ENCODE measurements at regions not wholly inside any gene's neighbourhood (a gene's known extent, or its start where the extent isn't known, plus 50 kb on each side); places are given as distances from the start of the nearest gene placed in this dataset.

- WGBS, 3 donors = 48 to 59% (median 57%) methylated on average over 12 of the region's 12 CpGs
- intact Hi-C loops (cut with DNase I) = no loop called here
- no peaks in the 10 kb centered on the region for H3K36me3 ChIP-seq
- H3K27me3 ChIP-seq = no peaks in the 10 kb centered on the region
- TF ChIP-seq POLR2A (IDR thresholded peaks at IDR 0.05) (no peak), CTCF (IDR thresholded peaks at IDR 0.05) (no peak), EP300 (IDR thresholded peaks at IDR 0.05) (no peak)
- no peak overlapping the region for H3K27ac ChIP-seq
- H3K9me3 ChIP-seq = no peaks in the 10 kb centered on the region
- H3K4me1 ChIP-seq (ENCODE audit: insufficient read depth) = no peaks in the 10 kb centered on the region
- H3K4me3 ChIP-seq = no peak overlapping the region
- DNase-seq = no peak
Observed at GRCh38 chr13:111642156-111642767, 321.8 kb downstream of the TEX29 start.

GRCh38 chr13:111644750-111645149 lies 324.3 kb downstream of the TEX29 start:
- no peaks in the 10 kb centered on the region for H3K4me1 ChIP-seq (ENCODE audit: insufficient read depth)
- H3K27ac ChIP-seq = no peak overlapping the region
- TF ChIP-seq EP300 (IDR thresholded peaks at IDR 0.05) = no peak
- no peak for TF ChIP-seq POLR2A (IDR thresholded peaks at IDR 0.05)
- H3K4me3 ChIP-seq = no peak overlapping the region
- DNase-seq = no peak
- WGBS, 3 donors = 80 to 90% (median 90%) methylated on average over 16 of the region's 16 CpGs
- H3K27me3 ChIP-seq = no peaks in the 10 kb centered on the region
- intact Hi-C loops (cut with DNase I) = no loop called here
- H3K36me3 ChIP-seq = no peaks in the 10 kb centered on the region
- no peaks in the 10 kb centered on the region for H3K9me3 ChIP-seq

- H3K4me3 ChIP-seq = no peak overlapping the region
- H3K4me1 ChIP-seq (ENCODE audit: insufficient read depth) = no peaks in the 10 kb centered on the region
- no peaks in the 10 kb centered on the region for H3K9me3 ChIP-seq
- intact Hi-C loops (cut with DNase I) = no loop called here
- no peaks in the 10 kb centered on the region for H3K27me3 ChIP-seq
- TF ChIP-seq CTCF (IDR thresholded peaks at IDR 0.05) (no peak), POLR2A (IDR thresholded peaks at IDR 0.05) (no peak), EP300 (IDR thresholded peaks at IDR 0.05) (no peak)
- H3K27ac ChIP-seq = no peak overlapping the region
- H3K36me3 ChIP-seq = no peaks in the 10 kb centered on the region
- WGBS, 3 donors = 87 to 98% (median 90%) methylated on average over 11 to 12 of the region's 12 CpGs
- no peak for DNase-seq
Observed at GRCh38 chr13:111645198-111645597, 324.8 kb downstream of the TEX29 start.

GRCh38 chr13:111645598-111646455 lies 325.4 kb downstream of the TEX29 start:
- H3K9me3 ChIP-seq = no peaks in the 10 kb centered on the region
- 84 to 89% (median 85%) methylated on average over 27 of the region's 27 CpGs for WGBS, 3 donors
- H3K36me3 ChIP-seq = no peaks in the 10 kb centered on the region
- H3K27me3 ChIP-seq = no peaks in the 10 kb centered on the region
- no peak overlapping the region for H3K27ac ChIP-seq
- H3K4me3 ChIP-seq = no peak overlapping the region
- TF ChIP-seq CTCF (IDR thresholded peaks at IDR 0.05) = no peak
- no peak for TF ChIP-seq EP300 (IDR thresholded peaks at IDR 0.05)
- TF ChIP-seq POLR2A (IDR thresholded peaks at IDR 0.05) = no peak
- DNase-seq = no peak
- intact Hi-C loops (cut with DNase I) = no loop called here
- H3K4me1 ChIP-seq (ENCODE audit: insufficient read depth) = no peaks in the 10 kb centered on the region

- no peak for TF ChIP-seq CTCF (IDR thresholded peaks at IDR 0.05)
- no peak for TF ChIP-seq EP300 (IDR thresholded peaks at IDR 0.05)
- no peak for TF ChIP-seq POLR2A (IDR thresholded peaks at IDR 0.05)
- Histone ChIP-seq H3K27me3 (no peaks in the 10 kb centered on the region), H3K4me1 (ENCODE audit: insufficient read depth) (no peaks in the 10 kb centered on the region), H3K27ac (no peak overlapping the region), H3K4me3 (no peak overlapping the region), H3K36me3 (no peaks in the 10 kb centered on the region), H3K9me3 (no peaks in the 10 kb centered on the region)
- intact Hi-C loops (cut with DNase I) = no loop called here
- DNase-seq = no peak
- WGBS, 3 donors = 90 to 94% (median 93%) methylated on average over 10 of the region's 10 CpGs
Observed at GRCh38 chr13:111646456-111646855, 326.0 kb downstream of the TEX29 start.

All from ovary (tissue), 7 donors.